Midbrain (tissue), 1 donor: ENCODE measurements at regions not wholly inside any gene's neighbourhood (a gene's known extent, or its start where the extent isn't known, plus 50 kb on each side); places are given as distances from the start of the nearest gene placed in this dataset.

Experiments used
- DNase-seq: peaks from one replicate; lab custom pipeline; 2025; lab: John Stamatoyannopoulos, UW

- no peak for DNase-seq
Measured at GRCh38 chr1:59242370-59242769, 54.5 kb upstream of the FGGY start.

GRCh38 chr1:59243550-59243949, 53.3 kb upstream of the FGGY start:
- DNase-seq, result no peak

GRCh38 chr1:59243978-59244377, 52.9 kb upstream of the FGGY start:
- no peak for DNase-seq

GRCh38 chr1:59244891-59245290, 52.0 kb upstream of the FGGY start:
- DNase-seq, result no peak
